ENCODE measurements at regions not wholly inside any gene's neighbourhood (a gene's known extent, or its start where the extent isn't known, plus 50 kb on each side); places are given as distances from the start of the nearest gene placed in this dataset.

DNA sequence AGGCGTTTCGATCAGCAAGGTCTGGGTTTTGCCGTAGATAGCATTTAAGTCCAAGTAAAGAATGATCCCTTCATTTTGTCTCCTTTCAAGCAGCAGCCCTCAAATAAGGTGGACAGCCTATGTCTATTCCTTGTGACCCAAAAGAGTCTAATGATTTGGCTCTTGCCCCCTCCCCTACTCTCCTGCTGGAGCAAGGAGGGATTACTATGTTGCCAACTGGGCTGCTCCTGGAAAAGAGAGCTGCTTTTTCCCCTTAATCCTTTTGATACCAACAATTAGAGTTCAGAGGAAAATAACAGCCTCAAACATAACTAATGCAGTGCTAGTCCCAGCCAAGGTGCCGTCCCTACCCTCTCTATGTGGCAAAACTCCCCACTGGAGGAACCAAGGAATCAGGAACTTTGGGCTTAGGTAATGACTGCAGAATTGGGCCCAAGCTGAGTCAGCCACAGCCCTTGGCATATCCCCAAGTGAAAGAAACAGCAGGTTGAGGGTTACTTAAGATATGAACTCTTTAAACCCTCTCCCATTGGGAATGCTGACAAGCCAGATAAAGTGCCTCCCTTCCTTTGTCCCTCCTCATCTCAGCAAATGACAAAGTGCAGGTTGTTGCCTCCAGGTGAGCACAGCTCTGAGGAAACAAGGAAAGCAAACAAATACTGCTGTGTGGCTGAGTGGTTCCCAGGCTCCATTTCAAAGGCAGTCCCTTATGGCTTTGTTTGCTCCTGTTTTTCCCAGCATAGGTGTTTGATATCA lies 643.7 kb downstream of the INHBA start:
- peak; percentile 1 for DNase-seq

DNA sequence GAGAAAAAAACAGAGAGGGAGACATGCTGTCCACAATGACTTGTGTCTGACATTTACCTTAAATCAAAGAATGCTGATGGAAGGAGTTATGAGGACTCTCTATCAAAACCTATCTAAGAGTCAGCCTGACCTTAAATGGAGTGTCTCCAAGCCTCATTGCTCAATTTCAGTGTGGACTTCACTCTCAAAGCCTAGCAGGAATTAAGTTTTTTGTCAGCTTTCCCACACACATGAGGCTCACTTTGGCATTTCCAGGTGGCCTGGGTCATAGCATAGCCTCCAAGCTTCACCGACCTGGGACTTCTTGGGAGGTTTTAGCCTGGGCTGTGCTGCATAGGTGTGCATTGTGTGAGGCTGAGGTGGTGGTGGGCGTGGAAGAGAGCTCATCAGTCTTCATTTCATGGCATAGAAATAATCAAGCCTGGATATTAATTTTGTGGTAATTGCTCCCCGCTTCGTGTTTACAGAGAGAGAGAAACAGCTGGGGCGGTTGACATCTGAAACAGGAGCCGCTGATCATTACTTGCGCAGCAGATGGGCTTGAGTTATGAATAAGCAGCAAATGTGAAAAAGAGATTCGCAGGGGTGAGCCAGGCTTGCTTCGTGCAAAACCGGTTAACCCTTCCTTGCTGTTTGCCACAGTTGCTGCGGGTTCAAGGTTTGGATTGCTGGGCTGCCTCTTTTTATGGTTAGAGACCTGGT lies 647.8 kb downstream of the INHBA start:
- no peak for DNase-seq

DNA sequence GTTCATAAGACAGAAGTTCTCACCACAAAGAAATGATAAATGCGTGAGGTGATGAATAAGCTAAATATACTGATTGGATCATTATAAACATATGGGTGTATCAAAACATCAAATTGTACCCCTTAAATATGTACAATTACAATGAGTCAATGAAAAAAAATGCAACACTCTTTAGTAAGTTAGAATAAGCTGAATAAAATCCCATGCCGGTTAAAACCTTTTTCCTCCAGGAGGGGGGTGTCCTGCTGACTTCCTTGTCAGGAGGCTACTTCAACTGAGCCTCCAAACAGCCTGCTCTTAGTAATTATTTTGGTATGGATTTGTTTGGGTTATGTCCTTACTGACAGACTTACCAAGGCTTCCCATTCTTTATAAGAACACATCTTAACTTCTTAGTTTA lies 649.1 kb downstream of the INHBA start:
- DNase-seq = no peak

DNA sequence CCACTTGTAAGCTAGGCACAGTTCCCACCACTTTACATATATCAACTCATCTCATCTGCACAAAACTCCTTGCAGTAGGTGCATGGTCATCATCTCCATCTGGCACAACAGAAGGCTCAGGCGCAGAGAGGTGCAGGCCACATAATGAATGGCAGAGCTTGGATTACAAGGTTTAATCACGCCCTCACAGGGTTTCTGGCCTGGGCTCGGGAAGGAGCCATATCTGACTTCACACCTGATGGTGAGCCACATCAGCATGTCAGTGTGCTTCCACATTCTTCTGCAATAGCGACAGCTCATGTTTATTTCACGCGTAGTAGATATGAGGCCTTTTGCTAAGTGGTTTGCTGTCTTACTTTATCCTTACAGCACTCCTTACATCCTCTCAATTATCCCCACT lies 650.2 kb downstream of the INHBA start:
- DNase-seq = no peak

DNA sequence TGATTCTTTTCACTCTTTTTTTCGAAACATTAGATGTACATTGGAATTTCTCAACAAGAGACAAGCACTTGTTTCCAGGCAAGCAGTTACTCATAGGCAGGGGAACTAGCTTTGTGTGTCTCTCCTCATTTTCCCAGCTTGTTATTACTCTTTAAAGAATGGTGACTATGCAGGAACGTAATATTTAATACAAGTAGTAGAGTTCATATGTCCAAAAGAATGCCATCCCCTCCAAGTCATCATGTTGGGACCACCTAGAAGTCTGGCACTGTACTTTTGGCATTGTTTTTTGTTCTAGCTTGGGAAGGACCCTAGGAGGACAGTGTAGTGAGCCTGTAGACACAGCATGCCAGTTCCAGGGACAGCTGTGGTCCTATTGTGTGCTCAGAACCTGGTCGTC lies 650.7 kb downstream of the INHBA start:
- DNase-seq = no peak

DNA sequence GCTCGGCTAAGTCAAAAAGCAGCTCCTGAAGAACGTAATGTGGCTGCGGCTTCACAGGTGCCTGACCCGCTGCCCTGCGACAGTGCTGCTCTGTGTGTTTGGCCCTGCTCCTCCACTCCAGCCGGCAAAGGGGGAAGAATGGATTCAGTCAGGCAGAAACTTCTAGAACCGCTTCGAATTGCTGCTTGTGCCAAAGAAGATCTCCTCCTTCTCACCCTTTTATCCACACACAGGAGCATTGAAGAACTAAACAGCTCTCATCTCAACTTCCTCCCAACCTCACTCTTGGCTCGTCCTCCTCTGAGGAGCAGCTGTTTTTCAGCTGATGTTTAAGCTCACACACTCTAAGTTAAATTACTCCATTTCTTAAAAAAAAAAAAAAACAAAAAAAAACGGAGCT lies 651.4 kb downstream of the INHBA start:
- DNase-seq = no peak

DNA sequence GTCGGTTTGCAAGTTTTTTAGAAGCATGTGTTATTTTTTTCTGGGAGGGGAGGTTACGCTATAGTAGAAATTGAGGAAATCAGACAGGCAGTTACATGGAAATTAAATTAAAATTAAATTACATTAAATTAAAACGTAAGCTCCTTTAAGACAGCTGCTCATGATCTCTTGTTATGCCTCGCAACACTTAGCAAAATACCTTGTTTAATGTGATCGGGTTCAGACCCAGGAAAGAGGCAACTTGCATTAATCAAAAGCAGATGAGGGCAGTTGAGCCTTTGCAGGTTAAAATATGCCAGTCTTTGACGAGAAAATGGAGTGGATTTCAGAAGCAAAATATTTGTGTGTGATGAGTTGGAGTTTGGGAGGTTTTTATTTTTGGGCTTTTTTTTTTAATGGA lies 651.8 kb downstream of the INHBA start:
- no peak for DNase-seq

DNA sequence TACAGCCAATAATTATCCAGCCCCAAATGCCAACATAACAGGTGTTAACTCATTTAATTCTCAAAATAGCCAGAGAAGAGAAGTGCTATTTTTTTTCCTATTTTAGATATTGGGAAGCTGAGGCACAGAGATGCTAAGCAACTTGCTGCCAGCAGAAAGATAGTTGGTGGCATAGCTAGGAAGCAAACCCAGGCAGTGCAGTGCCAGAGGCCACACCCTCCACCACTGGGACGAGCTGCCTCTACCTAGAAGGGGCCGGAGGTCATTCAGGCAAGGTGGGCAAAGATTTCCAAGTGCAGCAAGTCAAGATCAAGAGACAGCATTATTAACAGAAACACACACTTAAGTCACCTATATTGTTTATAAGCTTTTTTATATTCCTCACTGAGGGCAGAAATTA lies 654.1 kb downstream of the INHBA start:
- no peak for DNase-seq

DNA sequence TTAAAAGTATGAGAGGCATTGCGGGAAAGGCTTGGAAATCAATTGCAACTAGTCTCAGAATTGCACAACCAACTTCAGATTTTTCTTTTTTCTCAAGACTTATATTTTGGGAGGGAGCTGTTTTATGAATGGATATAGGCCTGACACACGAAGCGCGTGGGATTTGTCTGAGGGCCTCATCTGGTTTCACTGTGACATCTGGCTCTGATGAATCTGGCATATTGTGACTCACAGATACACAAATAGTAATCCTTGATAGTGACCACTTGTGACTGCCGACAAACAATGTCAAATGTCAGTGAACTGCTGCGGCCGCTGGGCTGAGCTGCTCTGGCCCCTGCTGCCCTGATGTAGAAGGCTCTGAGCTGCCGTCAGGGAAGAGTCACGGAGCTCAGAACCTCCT lies 655.1 kb downstream of the INHBA start:
- DNase-seq = no peak

DNA sequence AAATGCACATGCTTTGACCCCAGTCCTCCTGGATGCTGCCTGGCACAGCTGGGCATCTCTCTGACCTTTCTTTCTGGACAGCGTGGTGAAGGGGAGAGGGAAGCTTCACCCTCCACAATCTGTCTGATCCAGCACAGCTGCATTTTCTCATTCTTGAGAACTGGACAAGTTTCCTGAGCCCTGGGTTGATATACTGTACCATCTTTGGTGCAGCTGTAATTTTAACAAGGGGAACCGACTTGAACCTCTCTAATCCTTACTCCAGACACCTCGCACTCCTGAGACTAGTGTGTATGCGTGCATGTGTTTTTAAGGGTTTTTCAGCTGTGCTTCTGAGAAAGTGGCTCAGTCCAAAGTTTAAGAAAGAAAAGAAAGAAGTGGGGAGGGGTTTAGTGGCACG lies 655.7 kb downstream of the INHBA start:
- DNase-seq = no peak

DNA sequence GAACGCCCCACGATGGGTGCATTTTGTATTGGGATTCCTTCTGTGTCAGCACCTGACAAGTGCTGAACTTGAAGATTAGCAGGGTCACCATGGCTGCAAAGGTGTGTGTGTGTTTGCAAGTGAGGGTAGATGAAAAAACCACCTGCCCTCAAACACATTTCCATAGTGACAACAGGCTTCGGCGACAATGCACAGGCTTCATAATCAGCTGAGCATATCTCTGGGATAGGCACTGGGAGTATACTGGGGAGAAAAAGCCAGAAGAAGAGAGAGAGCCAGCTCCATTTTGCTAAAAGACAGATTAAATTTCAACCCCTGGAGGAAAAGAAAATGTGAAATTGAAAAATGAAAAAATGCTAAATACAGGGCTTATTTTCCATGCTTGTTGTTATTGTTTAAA lies 656.1 kb downstream of the INHBA start:
- no peak for DNase-seq

DNA sequence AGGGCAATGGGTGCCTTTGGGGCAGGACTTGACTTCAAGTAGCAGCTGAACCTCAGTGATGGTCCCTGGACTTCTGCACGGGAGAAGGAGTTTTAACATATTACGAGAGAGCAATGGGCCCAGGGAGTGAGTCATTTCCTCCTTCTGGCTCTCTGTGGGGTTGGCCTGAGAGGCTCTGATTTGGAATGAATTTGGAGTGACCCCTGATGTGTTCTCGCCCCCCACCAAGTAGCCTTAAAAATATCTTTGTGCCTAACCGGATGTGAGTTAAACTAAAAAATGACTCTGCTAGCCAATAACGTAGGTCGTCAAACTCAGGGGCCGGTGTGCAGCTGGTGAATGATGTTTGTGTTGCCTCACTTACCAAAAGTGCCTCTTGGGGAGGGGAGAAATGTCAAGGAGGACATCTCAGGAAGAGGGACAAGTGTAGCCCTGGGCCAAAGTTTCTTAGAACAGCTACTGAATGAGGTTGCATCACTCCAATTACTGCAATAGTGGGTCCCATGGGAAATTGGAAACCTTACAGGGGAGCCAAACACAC lies 656.6 kb downstream of the INHBA start:
- DNase-seq = no peak

DNA sequence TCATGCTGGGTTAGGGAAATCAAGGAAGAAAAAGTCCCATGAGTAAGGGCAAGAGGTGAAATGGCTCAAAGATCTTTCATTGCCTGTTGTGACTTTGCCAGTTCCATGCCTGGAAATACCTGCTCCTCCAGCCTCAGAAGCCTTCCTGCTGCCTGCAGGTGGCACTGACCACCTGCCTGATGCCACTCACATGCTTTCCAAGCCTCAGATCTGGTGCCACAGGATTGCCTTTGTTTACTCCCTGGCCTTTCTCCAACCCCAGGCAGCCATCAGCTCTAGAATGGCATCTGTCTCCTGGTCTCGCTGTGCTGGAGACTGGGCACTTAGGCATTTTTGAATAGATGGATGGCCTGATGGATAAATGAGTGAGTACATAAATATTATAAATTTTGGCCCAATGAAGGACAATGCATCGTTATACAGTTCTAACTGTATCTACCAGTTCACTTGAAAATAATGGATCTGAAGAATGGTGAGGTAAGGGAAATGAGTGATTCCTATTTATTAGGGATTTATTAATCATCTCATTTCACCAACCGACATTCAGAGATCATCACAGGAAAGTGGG lies 657.2 kb downstream of the INHBA start:
- peak; percentile 6 for DNase-seq

DNA sequence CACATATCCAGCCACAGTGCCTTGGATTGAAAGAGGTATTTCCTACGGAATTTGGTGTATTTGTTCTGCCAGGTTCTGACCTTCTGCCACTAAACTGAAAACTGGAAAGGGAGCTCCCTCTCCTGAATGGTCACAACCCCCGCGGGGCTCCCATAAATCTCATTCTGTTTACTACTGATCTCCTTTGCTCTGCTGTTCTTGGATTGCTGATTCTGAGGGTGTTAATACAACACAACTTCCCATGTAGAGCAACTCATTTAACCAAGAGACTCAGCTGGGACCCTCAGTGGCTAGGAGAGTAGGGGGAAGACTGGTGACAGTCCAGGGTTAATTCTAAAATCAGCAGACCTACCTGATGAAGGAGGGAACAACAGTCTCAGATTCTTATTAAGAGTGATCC lies 662.9 kb downstream of the INHBA start:
- no peak for DNase-seq

DNA sequence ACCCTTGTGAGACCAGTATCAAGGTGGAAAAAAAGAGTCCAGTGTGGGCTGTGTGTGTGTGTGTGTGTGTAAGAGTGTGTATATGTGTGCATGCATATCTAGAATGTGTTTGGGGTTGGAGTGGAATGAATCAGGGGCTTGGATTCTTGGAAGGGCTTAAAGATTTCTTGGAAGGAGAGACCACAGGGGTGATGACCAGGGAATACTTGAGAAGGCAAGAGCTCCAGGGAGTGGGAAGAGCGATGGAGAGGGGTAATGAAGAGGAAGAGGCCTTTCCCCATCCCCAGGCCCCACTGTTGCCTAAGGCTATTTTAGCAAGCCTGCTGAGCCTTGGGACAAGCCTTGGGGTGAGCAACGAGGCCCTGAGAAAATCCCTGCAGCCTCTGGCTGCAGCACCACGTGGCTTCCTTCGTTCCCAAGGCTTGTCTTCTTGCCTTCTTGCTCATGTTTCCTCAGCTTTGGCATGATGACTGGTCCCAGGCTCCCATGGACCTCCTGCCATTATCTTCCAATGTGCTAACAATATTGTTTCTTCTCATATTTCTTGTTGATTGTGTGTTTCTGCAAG lies 663.4 kb downstream of the INHBA start:
- no peak for DNase-seq

DNA sequence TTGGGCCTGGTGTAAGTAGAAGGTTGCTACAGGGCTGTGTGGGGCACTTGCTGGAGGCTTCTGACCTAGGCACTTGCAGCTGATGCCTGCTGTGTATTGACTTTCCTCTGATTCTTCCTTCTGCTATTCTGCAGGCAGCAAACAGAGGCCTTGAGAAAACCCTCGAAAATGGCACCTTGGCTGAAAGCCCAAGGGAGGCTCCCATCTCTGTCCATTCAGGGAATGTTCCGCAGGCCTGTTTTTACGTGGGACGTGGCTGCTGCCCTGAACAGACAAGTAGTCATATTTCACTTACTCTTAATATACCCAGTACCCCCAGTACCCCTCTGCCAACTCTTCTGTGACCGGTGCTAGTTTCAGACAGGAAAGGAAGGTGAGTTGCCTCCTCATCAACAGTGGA lies 664.7 kb downstream of the INHBA start:
- DNase-seq = no peak

DNA sequence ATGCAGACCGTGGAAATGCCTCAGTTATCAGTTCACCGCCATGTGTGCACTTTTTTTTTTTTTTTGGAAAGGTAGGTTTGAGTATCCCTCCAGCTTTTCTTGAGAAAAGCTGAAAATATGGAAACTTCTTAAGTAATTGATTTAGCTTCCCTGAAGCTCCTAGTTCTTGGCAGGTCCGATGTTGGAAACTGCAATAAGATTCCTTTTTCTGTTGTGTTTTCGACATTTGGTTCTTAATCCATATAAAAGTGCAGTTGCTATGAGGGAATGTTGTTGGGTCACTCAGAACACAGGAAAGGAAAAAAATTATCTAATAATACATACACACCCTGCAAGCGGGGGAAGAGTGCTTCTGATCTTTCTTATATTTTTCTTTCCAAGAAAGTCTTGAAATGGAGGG lies 665.2 kb downstream of the INHBA start:
- DNase-seq = no peak

DNA sequence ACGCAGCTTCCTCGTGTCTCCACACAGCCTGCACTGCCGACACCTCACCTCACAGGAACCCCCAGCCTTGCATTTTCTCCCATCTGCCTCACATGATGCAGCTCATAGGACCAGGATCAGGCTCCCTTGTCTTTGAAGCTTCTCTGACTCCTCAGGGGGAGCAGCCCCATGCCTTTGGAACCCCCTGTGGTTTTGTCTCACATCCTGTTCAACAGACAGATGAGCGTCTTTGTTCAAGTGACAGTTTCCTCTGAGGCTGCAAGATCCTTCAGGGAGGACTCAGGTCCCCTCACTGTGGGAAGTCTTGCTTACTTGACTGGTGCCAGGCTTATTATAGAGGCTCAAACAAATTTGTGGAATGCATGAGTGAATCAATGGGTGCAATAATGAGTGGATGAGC lies 667.1 kb downstream of the INHBA start:
- DNase-seq = no peak

DNA sequence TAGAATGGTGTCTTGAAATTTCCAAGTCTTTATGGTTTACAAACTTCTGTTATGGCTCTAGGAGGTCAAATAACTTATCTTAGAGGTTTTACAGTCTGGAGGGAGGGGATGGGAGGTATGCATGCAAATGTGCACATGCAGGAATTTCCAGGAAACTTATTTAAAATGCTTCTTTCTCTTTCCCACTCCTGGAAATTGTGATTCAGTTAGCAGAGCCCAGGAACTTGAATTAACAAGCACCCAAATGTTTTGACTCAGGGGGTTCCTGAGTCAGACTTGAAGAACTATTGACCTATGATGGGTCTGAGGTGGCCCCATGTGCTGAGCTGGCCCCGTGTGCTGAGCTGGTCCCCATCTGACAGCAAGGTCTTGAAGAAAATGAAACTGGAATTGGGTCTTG lies 669.4 kb downstream of the INHBA start:
- no peak for DNase-seq

DNA sequence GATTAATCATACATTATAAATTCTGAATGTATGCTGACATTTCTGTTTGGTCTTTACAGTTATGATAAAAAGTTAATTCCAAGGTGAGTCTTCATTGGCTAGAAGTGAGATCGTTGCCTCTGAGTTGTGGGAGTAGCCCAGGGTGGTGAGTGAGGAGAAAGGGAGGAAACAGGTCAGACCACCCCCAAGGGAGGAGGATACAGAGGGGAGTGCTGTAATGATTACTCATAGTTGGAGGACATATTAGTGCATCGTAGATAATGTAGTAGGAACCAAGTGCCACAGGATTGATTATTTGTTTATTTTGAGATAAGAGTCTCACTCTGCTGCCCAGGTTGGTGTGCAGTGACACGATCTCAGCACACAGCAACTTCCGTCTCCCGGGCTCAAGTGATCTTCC lies 672.2 kb downstream of the INHBA start:
- DNase-seq = no peak

DNA sequence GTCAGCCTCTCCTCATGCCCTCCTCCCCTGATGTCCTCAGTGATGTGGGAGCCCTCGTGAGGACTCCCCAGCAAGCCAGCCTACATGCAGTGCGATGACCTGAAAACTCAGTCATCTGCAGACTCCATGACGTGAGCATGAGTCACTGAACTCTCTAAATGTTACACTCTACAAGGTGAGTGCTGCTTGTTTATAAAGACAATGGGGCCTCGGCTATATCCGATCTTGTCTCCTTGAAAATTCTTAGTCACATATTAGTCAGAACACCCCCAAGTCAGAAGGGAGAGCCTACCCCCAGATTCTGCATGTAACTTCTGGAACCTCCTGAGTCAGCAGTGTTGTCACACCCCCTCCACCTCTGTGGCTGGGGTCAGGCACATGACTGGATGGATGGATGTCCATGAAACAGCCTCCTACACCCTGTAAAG lies 673.8 kb downstream of the INHBA start:
- no peak for DNase-seq

DNA sequence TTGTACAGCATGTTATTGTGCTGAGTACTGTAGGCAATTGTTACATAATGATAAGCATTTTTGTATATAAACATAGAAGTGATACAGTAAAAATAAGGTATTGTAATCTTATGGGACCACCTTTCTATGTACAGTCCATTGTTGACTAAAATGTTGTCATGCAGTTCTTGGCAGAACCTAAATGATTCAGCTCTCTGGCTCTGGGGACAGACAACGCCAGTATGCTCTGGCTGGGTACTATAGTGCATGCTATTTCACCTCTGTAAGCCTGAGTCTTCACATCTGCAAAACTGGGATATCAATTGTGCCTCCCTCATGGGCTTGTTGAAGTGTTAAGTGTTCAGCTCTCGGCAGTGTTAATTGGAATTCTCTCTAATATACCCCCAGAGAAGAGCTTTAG lies 674.3 kb downstream of the INHBA start:
- no peak for DNase-seq

DNA sequence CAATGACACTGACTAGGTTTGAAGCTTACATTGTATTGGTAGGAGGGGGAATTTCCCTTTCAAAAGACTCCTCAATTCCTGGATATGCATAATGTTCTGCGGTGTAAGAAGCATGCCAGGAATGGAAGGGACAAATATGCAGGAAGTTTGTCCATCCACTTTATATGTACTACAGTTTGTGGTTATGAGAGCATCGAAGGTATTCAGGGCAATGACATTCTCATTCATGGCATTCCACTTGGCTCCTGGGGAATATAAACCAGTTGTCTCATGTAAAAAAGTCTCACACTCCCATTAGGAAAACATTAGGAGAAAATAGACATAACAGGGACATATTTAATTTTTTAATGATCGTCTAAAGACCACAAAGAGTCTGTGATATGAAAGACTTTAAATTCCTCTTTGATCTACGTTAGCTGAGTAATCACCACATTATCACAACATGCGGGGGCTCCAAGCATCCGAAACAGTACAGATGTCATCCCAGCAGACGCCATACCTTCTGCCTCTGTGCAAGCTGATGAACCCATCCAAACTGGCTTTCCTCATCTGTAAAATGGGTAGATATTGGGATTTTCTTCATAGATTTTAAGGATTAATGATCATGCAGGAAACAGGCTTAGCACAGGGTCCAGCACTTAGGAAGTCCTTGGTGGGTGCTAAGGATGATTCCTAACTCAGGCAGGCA lies 675.3 kb downstream of the INHBA start:
- no peak for DNase-seq

Data from NCI-H510A (cell line).